ENCODE measurements at regions not wholly inside any gene's neighbourhood (a gene's known extent, or its start where the extent isn't known, plus 50 kb on each side); places are given as distances from the start of the nearest gene placed in this dataset.

GRCh38 chr9:135377431-135377830, 102.2 kb upstream of the PPP1R26 start:
- Histone ChIP-seq H3K79me2 (ENCODE audit: control insufficient read depth, insufficient read depth, low read length) (no peaks in the 10 kb centered on the region), H3K27me3 (ENCODE audit: control insufficient read depth, insufficient read depth, low read length) (no peaks in the 10 kb centered on the region), H4K20me1 (ENCODE audit: control insufficient read depth, extremely low read depth, insufficient read depth, low read length) (no peaks in the 10 kb centered on the region), H3K9me3 (ENCODE audit: control insufficient read depth, insufficient read depth, low read depth, low read length) (no peaks in the 10 kb centered on the region), H3K27ac (ENCODE audit: insufficient read depth, low read length) (no peak overlapping the region), H3K4me2 (ENCODE audit: extremely low read depth, insufficient read depth, low read length) (no peak overlapping the region), H2AFZ (ENCODE audit: low read length) (no peak overlapping the region), H3K4me3 (replicated peaks in 1 of 4; ENCODE audit: control extremely low read depth in 1 of 4, insufficient read depth in 1 of 4, low read depth in 3 of 4, low read length in 4 of 4) (no peak overlapping the region), H3K9ac (ENCODE audit: insufficient read depth, low read length) (no peak overlapping the region), H3K36me3 (ENCODE audit: control insufficient read depth, insufficient read depth, low read length) (no peaks in the 10 kb centered on the region), H3K4me1 (ENCODE audit: control insufficient read depth, extremely low read depth, insufficient read depth, low read length) (no peaks in the 10 kb centered on the region)
- no peak for DNase-seq (ENCODE audit: low read depth in 2 of 2)
- TF ChIP-seq EZH2 (IDR thresholded peaks at IDR 0.05; ENCODE audit: low read length, missing control alignments) (no peak), CTCF (conservative IDR thresholded peaks at IDR 0.05 in 1 of 2, IDR thresholded peaks at IDR 0.05 in 1 of 2; ENCODE audit: low read depth in 1 of 2, low read length in 2 of 2) (no peak)

GRCh38 chr9:135378751-135379150, 100.8 kb upstream of the PPP1R26 start:
- Histone ChIP-seq H3K27ac (ENCODE audit: insufficient read depth, low read length) (no peak overlapping the region), H3K4me3 (replicated peaks in 1 of 4; ENCODE audit: control extremely low read depth in 1 of 4, insufficient read depth in 1 of 4, low read depth in 3 of 4, low read length in 4 of 4) (no peak overlapping the region), H2AFZ (ENCODE audit: low read length) (no peak overlapping the region), H3K4me1 (ENCODE audit: control insufficient read depth, extremely low read depth, insufficient read depth, low read length) (no peaks in the 10 kb centered on the region), H4K20me1 (ENCODE audit: control insufficient read depth, extremely low read depth, insufficient read depth, low read length) (no peaks in the 10 kb centered on the region), H3K9ac (ENCODE audit: insufficient read depth, low read length) (no peak overlapping the region), H3K36me3 (ENCODE audit: control insufficient read depth, insufficient read depth, low read length) (no peaks in the 10 kb centered on the region), H3K79me2 (ENCODE audit: control insufficient read depth, insufficient read depth, low read length) (no peaks in the 10 kb centered on the region), H3K9me3 (ENCODE audit: control insufficient read depth, insufficient read depth, low read depth, low read length) (no peaks in the 10 kb centered on the region), H3K27me3 (ENCODE audit: control insufficient read depth, insufficient read depth, low read length) (no peaks in the 10 kb centered on the region), H3K4me2 (ENCODE audit: extremely low read depth, insufficient read depth, low read length) (no peak overlapping the region)
- TF ChIP-seq EZH2 (IDR thresholded peaks at IDR 0.05; ENCODE audit: low read length, missing control alignments) (no peak), CTCF (conservative IDR thresholded peaks at IDR 0.05 in 1 of 2, IDR thresholded peaks at IDR 0.05 in 1 of 2; ENCODE audit: low read depth in 1 of 2, low read length in 2 of 2) (no peak)
- no peak for DNase-seq (ENCODE audit: low read depth in 2 of 2)

GRCh38 chr9:135379540-135380267, 99.9 kb upstream of the PPP1R26 start:
- no peaks in the 10 kb centered on the region for H3K4me1 ChIP-seq (ENCODE audit: control insufficient read depth, extremely low read depth, insufficient read depth, low read length)
- no peaks in the 10 kb centered on the region for H3K9me3 ChIP-seq (ENCODE audit: control insufficient read depth, insufficient read depth, low read depth, low read length)
- DNase-seq (ENCODE audit: low read depth in 2 of 2): no peak
- H3K27ac ChIP-seq (ENCODE audit: insufficient read depth, low read length): no peak overlapping the region
- H3K4me3 ChIP-seq (replicated peaks in 1 of 4; ENCODE audit: control extremely low read depth in 1 of 4, insufficient read depth in 1 of 4, low read depth in 3 of 4, low read length in 4 of 4): no peak overlapping the region
- H2AFZ ChIP-seq (ENCODE audit: low read length): no peak overlapping the region
- no peaks in the 10 kb centered on the region for H3K27me3 ChIP-seq (ENCODE audit: control insufficient read depth, insufficient read depth, low read length)
- H3K36me3 ChIP-seq (ENCODE audit: control insufficient read depth, insufficient read depth, low read length): no peaks in the 10 kb centered on the region
- no peaks in the 10 kb centered on the region for H3K79me2 ChIP-seq (ENCODE audit: control insufficient read depth, insufficient read depth, low read length)
- H3K9ac ChIP-seq (ENCODE audit: insufficient read depth, low read length): no peak overlapping the region
- H4K20me1 ChIP-seq (ENCODE audit: control insufficient read depth, extremely low read depth, insufficient read depth, low read length): no peaks in the 10 kb centered on the region
- TF ChIP-seq CTCF (conservative IDR thresholded peaks at IDR 0.05 in 1 of 2, IDR thresholded peaks at IDR 0.05 in 1 of 2; ENCODE audit: low read depth in 1 of 2, low read length in 2 of 2) (no peak), EZH2 (IDR thresholded peaks at IDR 0.05; ENCODE audit: low read length, missing control alignments) (no peak)
- no peak overlapping the region for H3K4me2 ChIP-seq (ENCODE audit: extremely low read depth, insufficient read depth, low read length)
